Calu3 (cell line): ENCODE measurements at regions not wholly inside any gene's neighbourhood (a gene's known extent, or its start where the extent isn't known, plus 50 kb on each side); places are given as distances from the start of the nearest gene placed in this dataset.

Experiments used
- BruUV-seq: library from RNA; stranded (reverse); fragments of 400-500 nt; replicated peaks from 2 replicates; lab custom pipeline; 2021; lab: Mats Ljungman, UMichigan
- CTCF ChIA-PET: fragments of 300-600 bp; sonication (Branson Sonifier 250); formaldehyde crosslinking; loops from one replicate; lab custom pipeline; 2022; ENCODE audit warnings: antibody characterized with exemption; lab: Charles Lee
- DNase-seq: peaks from one replicate; pipeline ENCODE4 v3.0.0; 2022
- H3K27ac Mint-ChIP-seq: one replicate; pipeline ENCODE4 v1.8.0; 2022; ENCODE audit warnings: mixed read lengths; ENCODE audit not compliant: unreplicated experiment
- H3K27me3 Mint-ChIP-seq: one replicate; pipeline ENCODE4 v1.8.0; 2022; ENCODE audit warnings: mixed read lengths; ENCODE audit not compliant: unreplicated experiment
- H3K36me3 Mint-ChIP-seq: one replicate; pipeline ENCODE4 v1.8.0; 2022; ENCODE audit warnings: mild to moderate bottlenecking, moderate library complexity, mixed read lengths; ENCODE audit not compliant: insufficient read depth, unreplicated experiment
- H3K4me1 Mint-ChIP-seq: one replicate; pipeline ENCODE4 v1.8.0; 2022; ENCODE audit warnings: mild to moderate bottlenecking, low read depth, mixed read lengths; ENCODE audit not compliant: unreplicated experiment
- H3K4me3 Mint-ChIP-seq: one replicate; pipeline ENCODE4 v1.8.0; 2022; ENCODE audit warnings: mild to moderate bottlenecking, low read depth, moderate library complexity, mixed read lengths; ENCODE audit not compliant: unreplicated experiment
- H3K9me3 Mint-ChIP-seq: one replicate; pipeline ENCODE4 v1.8.0; 2022; ENCODE audit warnings: low read depth, mixed read lengths; ENCODE audit not compliant: unreplicated experiment
- CTCF ChIP-seq: fragments of 200-600 bp; IDR thresholded peaks from one replicate; pipeline ENCODE4 v1.8.0; 2022; ENCODE audit warnings: antibody characterized with exemption; ENCODE audit not compliant: unreplicated experiment
- intact Hi-C: fragments of 100-400 bp; cut with micrococcal nuclease; formaldehyde crosslinking; loops from one replicate; pipeline ENCODE4 v1.10.0; 2022; ENCODE audit not compliant: unreplicated experiment

GRCh38 chr5:24714746-24715145, 70.0 kb upstream of the CDH10 start:
- DNase-seq = no peak
- intact Hi-C loops = no loop called here
- Mint-ChIP-seq H3K27ac (no peak overlapping the region), H3K36me3 (no peaks in the 10 kb centered on the region), H3K4me3 (no peak overlapping the region), H3K27me3 (no peaks in the 10 kb centered on the region), H3K9me3 (peaks cover 2% of the 10 kb centered on the region), H3K4me1 (no peaks in the 10 kb centered on the region)
- CTCF ChIA-PET = no interaction called here
- BruUV-seq = no TSS peak
- TF ChIP-seq CTCF = no peak

- Mint-ChIP-seq H3K4me1 (no peaks in the 10 kb centered on the region), H3K36me3 (no peaks in the 10 kb centered on the region), H3K4me3 (no peak overlapping the region), H3K9me3 (peaks cover 2% of the 10 kb centered on the region), H3K27me3 (no peaks in the 10 kb centered on the region), H3K27ac (no peak overlapping the region)
- no TSS peak for BruUV-seq
- CTCF ChIA-PET = no interaction called here
- no peak for TF ChIP-seq CTCF
- DNase-seq = no peak
- intact Hi-C loops = no loop called here
These were observed 68.2 kb upstream of the CDH10 start for GRCh38 chr5:24712947-24713346.

GRCh38 chr5:24712047-24712446, 67.3 kb upstream of the CDH10 start:
- no peaks in the 10 kb centered on the region for H3K27me3 Mint-ChIP-seq
- intact Hi-C loops = no loop called here
- no peak for DNase-seq
- CTCF ChIA-PET = no interaction called here
- no peaks in the 10 kb centered on the region for H3K4me1 Mint-ChIP-seq
- no peaks in the 10 kb centered on the region for H3K36me3 Mint-ChIP-seq
- no TSS peak for BruUV-seq
- H3K9me3 Mint-ChIP-seq = peaks cover 2% of the 10 kb centered on the region
- no peak overlapping the region for H3K4me3 Mint-ChIP-seq
- no peak overlapping the region for H3K27ac Mint-ChIP-seq
- no peak for TF ChIP-seq CTCF

- BruUV-seq = no TSS peak
- H3K27ac Mint-ChIP-seq = no peak overlapping the region
These were observed 59.2 kb upstream of the CDH10 start for GRCh38 chr5:24703934-24704333.

More at GRCh38 chr5:24703934-24704333, 59.2 kb upstream of the CDH10 start:
- H3K4me3 Mint-ChIP-seq = no peak overlapping the region
- intact Hi-C loops = no loop called here
- DNase-seq = no peak
- no peaks in the 10 kb centered on the region for H3K27me3 Mint-ChIP-seq
- H3K4me1 Mint-ChIP-seq = no peaks in the 10 kb centered on the region
- no peak for TF ChIP-seq CTCF
- peaks cover 4% of the 10 kb centered on the region for H3K9me3 Mint-ChIP-seq
- CTCF ChIA-PET = no interaction called here
- no peaks in the 10 kb centered on the region for H3K36me3 Mint-ChIP-seq
